WTC11 (cell line): ENCODE measurements at regions not wholly inside any gene's neighbourhood (a gene's known extent, or its start where the extent isn't known, plus 50 kb on each side); places are given as distances from the start of the nearest gene placed in this dataset.
"Not testable (repeated sequence)": the region's sequence is repeated elsewhere in the genome, so short reads cannot be mapped to it uniquely, and the experiment has no call there.

Source experiments
- ATF3 ChIP-seq: sonication (generic); formaldehyde crosslinking; conservative IDR thresholded peaks from 2 replicates; pipeline ENCODE4 v1.8.1; 2022; ENCODE audit warnings: mild to moderate bottlenecking, missing genetic modification reagents
- CTCF ChIP-seq: fragments of 200-600 bp; IDR thresholded peaks from 2 replicates; pipeline ENCODE4 v1.8.0; 2022; ENCODE audit warnings: antibody characterized with exemption
- ESRRA ChIP-seq: sonication (generic); formaldehyde crosslinking; IDR thresholded peaks from 2 replicates; pipeline ENCODE4 v1.8.1; 2022; ENCODE audit warnings: mild to moderate bottlenecking, missing genetic modification reagents, borderline replicate concordance
- NR2C2 ChIP-seq: sonication (generic); formaldehyde crosslinking; IDR thresholded peaks from 2 replicates; pipeline ENCODE4 v1.8.0; 2022; ENCODE audit warnings: mild to moderate bottlenecking, missing genetic modification reagents
- NR3C1 ChIP-seq: sonication (generic); formaldehyde crosslinking; conservative IDR thresholded peaks from 2 replicates; pipeline ENCODE4 v1.8.1; 2023; ENCODE audit warnings: low read depth, mild to moderate bottlenecking, missing genetic modification reagents
- SP1 ChIP-seq: sonication (generic); formaldehyde crosslinking; conservative IDR thresholded peaks from 2 replicates; pipeline ENCODE4 v1.8.1; 2022; ENCODE audit warnings: missing genetic modification reagents
- ZNF232 ChIP-seq: sonication (generic); formaldehyde crosslinking; IDR thresholded peaks from 2 replicates; pipeline ENCODE4 v1.8.0; 2022; ENCODE audit warnings: mild to moderate bottlenecking, missing genetic modification reagents
- TF ChIP-seq, protein P1 (sequence below): fragments of 250-450 bp; sonication (Bioruptor Pico); IDR thresholded peaks from 2 replicates; pipeline ENCODE4 v1.9.0; 2021; ENCODE audit warnings: moderate library complexity, mild to moderate bottlenecking, inconsistent platforms, borderline replicate concordance

DNA sequence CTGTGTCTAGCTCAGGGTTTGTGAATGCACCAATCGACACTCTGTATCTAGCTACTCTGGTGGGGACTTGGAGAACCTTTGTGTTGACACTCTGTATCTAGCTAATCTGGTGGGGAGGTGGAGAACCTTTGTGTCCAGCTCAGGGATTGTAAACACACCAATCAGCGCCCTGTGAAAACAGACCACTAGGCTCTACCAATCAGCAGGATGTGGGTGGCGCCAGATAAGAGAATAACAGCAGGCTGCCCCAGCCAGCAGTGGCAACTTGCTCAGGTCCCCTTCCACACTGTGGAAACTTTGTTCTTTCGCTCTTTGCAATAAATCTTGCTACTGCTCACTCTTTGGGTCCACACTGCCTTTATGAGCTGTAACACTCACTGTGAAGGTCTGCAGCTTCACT lies 151.3 kb upstream of the LRIG1 start:
- TF ChIP-seq CTCF; SP1 (CRISPR knock-in tag); ESRRA (CRISPR knock-in tag); ATF3 (CRISPR knock-in tag); ZNF232 (CRISPR knock-in tag); NR2C2; NR3C1 (CRISPR knock-in tag): not testable (repeated sequence)
- TF ChIP-seq, protein P1, sequence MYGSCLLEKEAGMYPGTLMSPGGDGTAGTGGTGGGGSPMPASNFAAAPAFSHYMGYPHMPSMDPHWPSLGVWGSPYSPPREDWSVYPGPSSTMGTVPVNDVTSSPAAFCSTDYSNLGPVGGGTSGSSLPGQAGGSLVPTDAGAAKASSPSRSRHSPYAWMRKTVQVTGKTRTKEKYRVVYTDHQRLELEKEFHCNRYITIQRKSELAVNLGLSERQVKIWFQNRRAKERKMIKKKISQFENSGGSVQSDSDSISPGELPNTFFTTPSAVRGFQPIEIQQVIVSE, result not testable (repeated sequence)
